COLO668 (cell line): ENCODE measurements at regions not wholly inside any gene's neighbourhood (a gene's known extent, or its start where the extent isn't known, plus 50 kb on each side); places are given as distances from the start of the nearest gene placed in this dataset.

Source experiments
- DNase-seq: peaks from one replicate; lab custom pipeline; 2025; ENCODE audit not compliant: unreplicated experiment; lab: John Stamatoyannopoulos, UW

DNA sequence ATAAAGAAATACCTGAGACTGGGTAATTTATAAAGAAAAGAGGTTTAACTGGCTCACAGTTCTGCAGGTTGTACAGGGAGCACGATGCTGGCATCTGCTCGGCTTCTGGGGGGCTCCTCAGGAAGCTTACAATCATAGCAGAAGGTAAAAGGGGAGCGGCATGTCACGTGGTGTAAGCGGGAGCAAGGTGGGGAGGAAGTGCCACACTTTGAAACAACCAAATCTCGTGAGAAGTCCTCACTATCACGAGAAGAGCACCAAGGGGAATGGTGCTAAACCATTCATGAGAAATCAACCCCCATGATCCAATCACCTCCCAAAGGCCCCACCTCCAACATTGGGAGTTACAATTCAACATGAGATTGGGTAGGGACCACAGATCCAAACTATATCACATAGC lies 67.7 kb downstream of the AKR1B1 start:
- DNase-seq: no peak

DNA sequence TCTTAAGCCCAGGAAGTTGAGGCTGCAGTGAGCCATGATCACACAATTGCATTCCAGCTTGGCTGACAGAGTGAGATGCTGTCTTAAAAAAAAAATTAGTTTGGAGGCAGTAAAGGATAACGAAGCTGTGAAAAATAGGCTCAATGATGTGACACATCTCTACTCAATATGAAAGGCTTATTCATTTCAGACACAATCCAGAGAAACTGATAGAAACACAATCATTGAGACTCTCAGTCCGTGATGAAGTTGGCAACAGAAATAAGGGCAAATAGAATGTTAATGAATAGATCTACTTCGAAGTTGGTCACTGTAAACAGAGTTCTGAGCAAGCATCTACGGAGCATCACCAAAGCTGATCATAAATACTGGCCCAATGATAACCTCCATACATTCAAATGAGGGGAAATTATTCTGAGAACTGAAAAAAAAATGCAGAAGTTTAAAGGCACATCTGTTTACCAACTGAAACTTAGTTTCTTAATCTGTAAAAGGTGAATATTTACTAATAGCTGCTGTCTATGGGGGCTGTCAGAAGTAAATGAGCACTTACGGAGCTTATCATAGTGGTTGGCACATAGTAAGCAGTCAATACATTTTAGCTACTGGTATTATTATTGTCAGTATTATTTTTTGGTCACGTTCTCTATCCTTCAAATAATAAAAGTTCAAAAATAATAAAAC lies 70.4 kb downstream of the AKR1B1 start:
- DNase-seq: no peak

DNA sequence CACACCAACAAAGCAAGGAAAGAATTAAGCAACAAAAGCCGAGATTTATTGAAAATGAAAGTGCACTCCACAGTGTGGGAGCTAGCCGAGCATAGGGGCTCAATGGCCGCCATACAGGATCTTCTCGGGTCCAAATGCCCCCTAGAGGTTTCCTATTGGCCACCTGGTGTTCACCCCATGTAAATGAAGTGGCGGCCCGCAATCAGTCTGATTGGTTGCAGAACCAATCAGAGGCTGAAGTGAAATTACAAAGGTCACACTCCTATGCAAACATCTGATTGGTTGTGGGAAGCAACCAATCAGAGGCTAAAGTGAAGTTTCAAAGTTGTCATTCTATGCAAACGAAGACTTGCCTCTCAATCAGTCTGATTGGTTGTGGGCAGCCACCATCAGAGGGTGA lies 61.8 kb upstream of the SLC35B4 start:
- no peak for DNase-seq

DNA sequence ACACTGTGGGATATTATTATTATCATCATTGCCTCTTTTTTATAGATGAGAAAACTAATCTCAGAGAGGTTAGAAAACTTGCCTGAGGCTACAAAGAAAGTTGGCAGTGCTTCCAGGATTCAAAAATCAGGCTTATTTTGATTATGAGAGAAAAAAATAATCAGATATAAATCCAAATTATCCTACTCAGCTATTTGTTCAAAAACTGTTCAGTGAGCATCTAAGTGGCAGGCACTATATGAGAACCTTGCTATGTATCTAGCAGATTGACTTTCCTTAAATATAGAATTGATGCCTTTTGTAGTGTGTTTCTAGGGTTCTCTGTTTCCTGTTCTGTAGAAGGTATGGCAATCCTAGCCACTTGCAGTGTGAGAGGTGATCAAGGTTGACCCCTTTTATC lies 60.0 kb upstream of the SLC35B4 start:
- DNase-seq: no peak

DNA sequence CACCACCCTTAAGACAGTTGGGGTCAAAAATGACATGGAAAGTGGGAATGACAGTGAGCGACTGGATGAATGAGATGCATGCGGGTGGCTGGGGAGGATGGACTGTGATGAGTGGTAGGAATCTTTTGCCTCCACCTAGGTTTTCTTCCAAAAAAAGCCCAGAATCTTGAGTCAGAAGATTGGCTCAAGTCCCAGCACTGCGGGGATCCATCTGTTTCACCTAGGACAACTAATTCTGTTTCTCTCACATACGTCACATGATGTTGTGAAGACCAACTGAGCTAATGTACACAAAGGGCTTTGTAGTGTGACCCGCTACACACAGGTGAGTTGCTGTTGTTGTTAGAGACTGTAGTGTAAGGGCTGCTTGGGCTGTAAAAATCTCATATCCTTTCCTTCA lies 58.5 kb upstream of the SLC35B4 start:
- DNase-seq: no peak

DNA sequence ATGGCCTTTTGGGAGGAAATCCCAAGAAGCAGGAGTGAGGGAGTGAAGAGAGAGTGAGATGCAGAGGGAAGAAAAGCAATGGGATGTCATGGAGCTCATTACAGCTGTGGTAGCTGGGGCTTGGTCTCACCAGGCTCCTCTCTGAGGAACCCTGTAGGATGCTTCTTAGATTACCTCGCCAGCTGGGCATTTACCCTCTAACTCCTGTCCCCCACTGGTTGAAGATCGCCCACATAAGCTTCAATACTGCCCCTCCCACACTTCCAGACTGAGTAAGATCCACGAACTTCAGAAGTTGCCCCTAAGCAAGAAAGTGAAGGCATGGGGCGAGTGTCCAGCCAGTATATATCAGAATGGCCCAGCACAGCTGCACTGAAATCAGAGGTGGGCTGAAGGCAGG lies 58.1 kb upstream of the SLC35B4 start:
- DNase-seq: no peak

DNA sequence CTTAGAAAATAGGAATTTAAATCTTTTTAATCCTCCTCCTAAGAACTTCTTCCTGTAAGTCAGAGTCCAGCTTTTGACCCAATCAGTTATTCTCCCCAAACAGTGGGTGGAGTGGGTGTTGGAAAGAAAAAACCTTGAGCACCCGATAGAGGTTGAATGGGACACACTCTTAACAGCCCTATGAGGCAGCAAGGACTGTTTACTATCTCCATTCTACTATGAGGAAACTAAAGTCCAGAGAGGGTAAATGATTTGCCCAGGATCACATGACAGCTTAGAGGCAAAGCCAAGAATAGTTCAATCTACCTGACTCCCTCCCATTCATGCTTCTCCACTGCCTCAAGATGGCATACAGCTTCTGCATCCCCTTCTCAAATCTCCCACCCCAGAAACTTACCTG lies 57.6 kb upstream of the SLC35B4 start:
- DNase-seq: no peak

DNA sequence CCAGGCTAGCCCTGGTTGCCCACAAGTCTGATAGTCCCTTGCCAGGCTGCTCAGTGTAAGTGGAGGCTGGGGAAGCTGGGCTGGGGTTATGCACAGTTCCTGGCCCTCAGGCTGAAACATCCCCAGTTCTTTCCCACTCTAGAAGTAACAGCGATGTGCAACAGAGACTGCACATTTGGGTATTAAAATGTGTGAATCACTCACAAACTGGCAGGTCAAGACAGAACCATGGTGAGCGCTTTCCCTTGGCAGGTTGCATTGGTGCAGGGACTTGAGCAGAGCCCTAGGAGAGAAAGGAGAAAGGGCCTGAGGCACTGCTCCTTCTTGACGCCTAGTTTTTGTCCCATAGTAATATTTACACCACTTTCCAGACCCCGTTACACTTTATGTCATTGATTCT lies 56.1 kb upstream of the SLC35B4 start:
- DNase-seq: no peak

DNA sequence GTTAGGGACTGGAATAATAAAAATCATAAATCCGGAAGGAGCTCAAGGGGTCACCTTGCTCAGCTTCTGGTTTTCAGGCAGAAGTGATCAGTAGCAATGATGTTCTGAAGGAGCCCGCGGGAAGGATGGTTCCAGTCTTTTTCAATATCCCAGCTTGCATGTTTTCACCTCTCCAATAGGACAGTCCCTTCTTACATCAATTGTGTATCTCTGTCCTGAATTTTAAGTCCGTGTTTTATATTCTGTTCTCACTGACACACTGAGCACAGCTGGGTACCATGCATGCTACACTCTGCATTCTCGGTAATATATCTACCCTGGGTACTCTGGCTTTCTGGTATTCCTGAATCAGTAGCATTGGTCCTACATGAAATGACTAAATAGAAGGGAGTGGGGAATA lies 55.2 kb upstream of the SLC35B4 start:
- DNase-seq: no peak

DNA sequence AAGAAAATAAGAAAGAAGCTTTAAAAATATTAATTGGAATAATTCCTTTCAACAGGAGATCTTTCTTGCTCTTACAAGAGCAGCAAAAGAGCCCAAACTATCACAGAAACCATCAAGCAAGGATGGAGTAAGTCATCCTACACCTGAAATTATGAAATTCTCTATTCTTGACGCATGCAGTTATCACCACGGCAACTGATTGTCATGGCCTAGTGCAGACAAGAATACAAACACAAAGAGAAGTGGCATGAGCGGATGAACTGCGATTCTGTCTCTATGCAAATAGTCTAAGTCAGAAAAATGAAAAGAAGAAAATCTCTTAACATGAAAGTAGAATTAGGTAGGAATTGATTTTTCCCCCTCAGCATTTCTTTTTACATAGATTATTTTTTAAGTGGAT lies 54.8 kb upstream of the SLC35B4 start:
- DNase-seq: no peak

DNA sequence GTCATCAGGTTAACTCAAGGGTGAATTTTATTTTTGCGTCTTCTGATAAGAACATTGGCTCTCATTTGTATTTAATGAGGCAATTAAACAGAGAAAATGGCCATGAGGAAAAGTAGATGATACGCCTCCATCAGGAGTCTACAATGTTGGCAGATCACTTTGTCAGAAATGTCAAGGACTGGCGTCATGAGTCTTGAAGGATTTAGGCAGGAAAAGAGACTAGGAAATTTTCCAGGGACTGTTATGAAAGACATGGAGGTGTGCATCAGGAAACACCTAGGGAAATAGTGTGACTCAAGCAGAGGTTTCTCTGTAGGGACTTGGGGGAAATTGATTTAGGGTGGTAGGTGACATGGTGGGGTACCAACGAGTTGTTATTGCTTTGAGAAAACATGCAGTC lies 53.4 kb upstream of the SLC35B4 start:
- DNase-seq: no peak

DNA sequence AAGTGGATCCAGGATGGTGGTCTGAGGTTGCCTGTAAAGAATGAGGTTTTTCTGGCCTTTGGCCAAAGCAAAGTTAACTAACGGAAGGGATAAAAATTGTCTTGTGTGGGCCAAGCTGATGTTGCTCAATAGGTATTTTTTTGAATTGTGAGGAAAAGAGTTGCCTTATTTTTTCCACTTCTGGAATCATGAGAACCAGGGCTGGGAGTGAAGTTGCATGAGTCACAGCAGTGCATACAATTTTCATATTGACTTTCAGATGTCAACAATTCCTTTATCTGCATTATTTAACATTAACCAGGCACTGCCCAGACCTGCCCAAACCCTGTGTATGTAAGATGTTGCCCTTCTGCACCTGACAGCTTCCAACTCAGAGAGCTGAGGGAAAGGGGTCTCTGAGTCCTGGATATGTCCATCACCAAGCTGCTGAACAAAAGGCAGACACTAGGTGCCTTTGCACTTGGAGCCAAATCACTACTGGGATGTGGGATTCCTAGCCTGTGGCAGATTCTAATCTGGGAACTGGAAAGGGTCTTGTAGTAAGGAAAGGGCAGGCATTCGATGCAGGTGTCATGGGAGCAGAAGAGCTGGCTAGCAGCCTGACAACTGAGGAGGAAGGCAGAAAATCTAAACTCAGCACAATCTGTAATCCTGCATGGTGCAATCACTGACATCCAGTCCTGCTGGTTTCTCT lies 52.3 kb upstream of the SLC35B4 start:
- peak; percentile 58 for DNase-seq

DNA sequence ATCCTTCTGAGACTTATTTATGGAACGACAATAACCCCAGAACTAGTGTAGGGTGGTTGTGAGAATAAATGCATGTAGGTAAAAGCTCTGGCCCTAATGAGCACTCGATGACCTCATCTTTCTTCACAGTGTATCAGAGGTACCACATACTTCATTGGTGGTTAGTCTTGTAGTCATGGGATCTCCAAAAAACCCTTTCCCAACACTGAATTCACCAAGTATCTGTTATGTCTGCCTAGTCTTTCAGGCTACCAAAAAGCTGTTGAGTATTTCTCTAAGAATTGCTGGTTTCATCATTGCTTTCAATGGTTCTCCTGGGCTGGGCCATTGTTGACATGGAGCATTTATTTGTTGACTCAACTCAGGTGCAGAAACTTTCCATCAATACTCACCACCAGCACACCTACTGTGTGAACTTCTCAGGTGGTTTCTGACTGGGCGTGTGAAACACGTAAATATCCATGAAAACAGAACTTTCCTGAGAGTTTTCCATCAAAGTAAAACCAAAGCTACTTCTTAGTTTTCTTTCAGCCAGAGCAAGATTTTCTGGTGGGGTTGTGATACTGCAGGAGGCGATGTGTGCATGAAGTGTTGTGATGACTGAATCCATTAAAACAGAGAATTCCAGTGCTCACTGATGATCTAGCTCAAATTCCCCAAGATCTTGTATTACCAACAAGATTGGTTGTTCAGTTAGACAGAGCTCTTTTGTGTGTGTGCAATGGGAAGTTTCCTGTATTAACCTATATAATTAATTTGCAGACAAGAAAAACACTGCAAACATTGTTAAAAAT lies 51.4 kb upstream of the SLC35B4 start:
- no peak for DNase-seq
